ENCODE measurements at regions not wholly inside any gene's neighbourhood (a gene's known extent, or its start where the extent isn't known, plus 50 kb on each side); places are given as distances from the start of the nearest gene placed in this dataset.

DNA sequence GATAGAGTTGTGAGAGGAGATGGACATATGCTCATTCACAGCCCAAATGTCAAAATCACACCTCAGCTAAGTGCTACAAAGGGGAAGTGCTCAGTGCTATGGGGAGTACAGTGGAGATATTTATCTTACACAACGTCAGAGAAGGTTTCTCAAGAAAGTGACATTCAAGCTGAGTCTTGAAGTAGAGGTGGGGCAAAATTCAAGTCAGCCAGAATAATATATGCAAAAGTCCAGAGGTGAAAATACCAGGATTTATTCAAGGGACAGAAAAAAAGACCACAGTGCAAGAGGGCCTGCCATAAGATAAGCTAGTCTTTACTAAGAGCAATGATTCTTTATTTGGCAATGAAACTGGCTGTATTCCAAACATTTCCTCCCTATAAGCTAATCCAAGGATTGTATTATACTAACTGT, 327.8 kb upstream of the PIK3R1 start:
- no peak for DNase-seq
- Mint-ChIP-seq H3K4me3 (no peak overlapping the region), H3K27me3 (no peaks in the 10 kb centered on the region), H3K27ac (no peak overlapping the region), H3K9me3 (no peaks in the 10 kb centered on the region), H3K4me1 (ENCODE audit: low read depth) (no peaks in the 10 kb centered on the region), H3K36me3 (ENCODE audit: low read depth) (no peaks in the 10 kb centered on the region)
- ATAC-seq: no peak
- POLR2A ChIA-PET: no interaction called here
- CTCF ChIA-PET: no interaction called here
- intact Hi-C loops (cut with micrococcal nuclease): no loop called here
- TF ChIP-seq, protein P1, sequence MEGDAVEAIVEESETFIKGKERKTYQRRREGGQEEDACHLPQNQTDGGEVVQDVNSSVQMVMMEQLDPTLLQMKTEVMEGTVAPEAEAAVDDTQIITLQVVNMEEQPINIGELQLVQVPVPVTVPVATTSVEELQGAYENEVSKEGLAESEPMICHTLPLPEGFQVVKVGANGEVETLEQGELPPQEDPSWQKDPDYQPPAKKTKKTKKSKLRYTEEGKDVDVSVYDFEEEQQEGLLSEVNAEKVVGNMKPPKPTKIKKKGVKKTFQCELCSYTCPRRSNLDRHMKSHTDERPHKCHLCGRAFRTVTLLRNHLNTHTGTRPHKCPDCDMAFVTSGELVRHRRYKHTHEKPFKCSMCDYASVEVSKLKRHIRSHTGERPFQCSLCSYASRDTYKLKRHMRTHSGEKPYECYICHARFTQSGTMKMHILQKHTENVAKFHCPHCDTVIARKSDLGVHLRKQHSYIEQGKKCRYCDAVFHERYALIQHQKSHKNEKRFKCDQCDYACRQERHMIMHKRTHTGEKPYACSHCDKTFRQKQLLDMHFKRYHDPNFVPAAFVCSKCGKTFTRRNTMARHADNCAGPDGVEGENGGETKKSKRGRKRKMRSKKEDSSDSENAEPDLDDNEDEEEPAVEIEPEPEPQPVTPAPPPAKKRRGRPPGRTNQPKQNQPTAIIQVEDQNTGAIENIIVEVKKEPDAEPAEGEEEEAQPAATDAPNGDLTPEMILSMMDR (IDR thresholded peaks at IDR 0.05): no peak

DNA sequence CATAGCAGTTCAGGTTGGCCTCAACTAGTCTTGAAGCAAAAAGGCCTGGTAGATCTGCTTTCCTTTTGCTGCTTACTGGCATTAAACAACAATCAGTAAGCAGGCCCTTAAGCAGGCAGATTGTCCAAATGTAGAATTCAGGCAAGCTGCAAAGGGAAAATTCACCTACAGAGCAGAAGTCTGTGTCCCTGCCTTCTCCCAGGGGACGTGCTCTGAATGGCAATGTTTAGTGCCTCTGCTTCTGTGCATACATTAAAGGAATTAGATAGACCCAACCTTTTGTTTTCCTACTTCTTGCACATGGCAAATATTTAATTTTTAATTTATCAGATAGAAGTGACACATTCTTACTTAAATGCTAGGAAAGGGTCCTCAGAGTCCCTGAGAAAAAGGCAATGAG, 328.8 kb upstream of the PIK3R1 start:
- Mint-ChIP-seq H3K4me1 (ENCODE audit: low read depth) (no peaks in the 10 kb centered on the region), H3K4me3 (no peak overlapping the region), H3K27ac (no peak overlapping the region), H3K36me3 (ENCODE audit: low read depth) (no peaks in the 10 kb centered on the region), H3K9me3 (no peaks in the 10 kb centered on the region), H3K27me3 (no peaks in the 10 kb centered on the region)
- ChIA-PET CTCF (no interaction called here), POLR2A (no interaction called here)
- DNase-seq: no peak
- intact Hi-C loops (cut with micrococcal nuclease): no loop called here
- TF ChIP-seq, protein P1 (IDR thresholded peaks at IDR 0.05): no peak
- ATAC-seq: no peak

DNA sequence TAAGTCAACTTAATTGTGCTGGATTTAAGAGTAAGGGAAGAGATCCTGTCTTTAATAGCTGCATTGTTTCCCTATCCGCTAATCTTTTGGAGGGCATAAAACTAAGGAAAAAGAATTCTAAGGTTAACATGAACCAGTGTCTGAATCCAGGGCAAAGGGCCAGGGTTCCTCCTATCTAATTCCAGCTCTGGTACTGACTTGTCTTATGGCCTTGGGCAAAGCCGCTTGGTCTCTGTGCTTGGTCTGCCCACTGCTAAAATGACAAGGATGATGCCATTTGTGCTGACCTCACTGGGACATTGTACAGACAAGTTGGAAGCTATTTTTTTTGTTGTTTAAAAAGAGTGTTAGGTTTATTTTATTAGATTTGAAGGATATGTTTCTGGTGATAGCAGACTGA, 334.7 kb upstream of the PIK3R1 start:
- intact Hi-C loops (cut with micrococcal nuclease): no loop called here
- no peaks in the 10 kb centered on the region for H3K9me3 Mint-ChIP-seq
- no peaks in the 10 kb centered on the region for H3K4me1 Mint-ChIP-seq (ENCODE audit: low read depth)
- DNase-seq: no peak
- H3K36me3 Mint-ChIP-seq (ENCODE audit: low read depth): no peaks in the 10 kb centered on the region
- no peak overlapping the region for H3K4me3 Mint-ChIP-seq
- ChIA-PET POLR2A (no interaction called here), CTCF (no interaction called here)
- no peak for ATAC-seq
- no peak overlapping the region for H3K27ac Mint-ChIP-seq
- peaks cover 3% of the 10 kb centered on the region for H3K27me3 Mint-ChIP-seq
- TF ChIP-seq, protein P1 (IDR thresholded peaks at IDR 0.05): no peak

DNA sequence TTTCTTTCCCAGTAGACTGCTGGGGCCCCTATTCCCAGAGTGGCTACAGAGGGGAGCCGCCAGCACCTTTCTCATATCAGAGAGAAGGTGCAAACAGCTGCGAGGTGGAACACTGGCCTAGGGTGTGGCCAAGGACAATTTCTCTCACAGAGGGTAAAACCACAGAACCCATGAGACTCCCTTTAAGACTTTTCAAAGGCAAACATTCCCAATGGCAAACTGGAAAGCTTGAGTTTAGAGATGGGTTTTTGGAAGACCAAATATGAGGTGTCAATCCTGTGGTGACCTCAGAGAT, 335.1 kb upstream of the PIK3R1 start:
- POLR2A ChIA-PET: no interaction called here
- CTCF ChIA-PET: no interaction called here
- ATAC-seq: no peak

DNA sequence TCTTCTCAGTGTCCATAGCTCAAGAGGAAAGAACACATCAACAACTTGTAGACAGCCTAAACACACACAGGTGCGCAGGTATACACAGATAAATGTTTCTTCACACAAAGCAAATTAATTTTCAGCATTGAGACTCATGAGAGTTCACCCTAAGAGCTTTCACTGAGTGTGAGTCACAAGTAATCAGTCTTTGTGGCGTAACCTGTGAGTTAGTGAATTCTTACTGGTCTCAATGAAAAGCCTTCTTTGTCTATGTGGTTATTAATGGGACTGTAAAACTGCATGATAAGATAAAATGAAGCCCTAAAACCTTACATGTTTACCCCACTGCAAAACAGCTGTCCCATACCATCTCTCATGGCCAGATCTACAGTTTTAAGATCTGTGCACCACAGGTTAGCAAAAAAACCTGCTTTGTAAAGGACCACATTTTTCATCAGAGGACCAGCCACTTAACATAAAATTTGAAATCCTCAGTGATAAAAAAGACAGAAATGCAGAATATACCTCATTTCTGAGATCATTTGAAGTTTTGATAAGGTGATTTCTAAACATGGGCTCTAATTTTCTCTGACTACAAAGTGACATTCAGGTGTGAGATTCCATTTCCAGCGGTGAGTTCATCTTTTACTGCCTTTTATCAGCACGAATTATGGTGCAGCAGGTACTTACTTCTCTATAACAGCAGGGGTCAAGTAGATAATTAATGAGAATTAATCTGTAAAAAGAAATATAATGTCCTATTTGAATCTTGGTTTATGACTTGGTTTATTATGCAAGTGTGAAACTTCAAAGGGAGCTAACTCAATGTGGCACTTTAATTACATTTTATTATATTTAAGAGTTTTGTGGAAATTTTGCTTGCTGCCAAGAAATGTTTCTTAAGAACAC, 335.7 kb upstream of the PIK3R1 start:
- no peak overlapping the region for H3K27ac Mint-ChIP-seq
- CTCF ChIA-PET: no interaction called here
- no peak for ATAC-seq
- no peaks in the 10 kb centered on the region for H3K9me3 Mint-ChIP-seq
- H3K4me3 Mint-ChIP-seq: no peak overlapping the region
- TF ChIP-seq, protein P1 (IDR thresholded peaks at IDR 0.05): no peak
- H3K4me1 Mint-ChIP-seq (ENCODE audit: low read depth): no peaks in the 10 kb centered on the region
- POLR2A ChIA-PET: no interaction called here
- intact Hi-C loops (cut with micrococcal nuclease): no loop called here
- no peak for DNase-seq
- H3K36me3 Mint-ChIP-seq (ENCODE audit: low read depth): no peaks in the 10 kb centered on the region
- H3K27me3 Mint-ChIP-seq: peaks cover 3% of the 10 kb centered on the region

More for the DNA sequence above, 335.1 kb upstream of the PIK3R1 start:
- no peak overlapping the region for H3K4me3 Mint-ChIP-seq
- H3K9me3 Mint-ChIP-seq: no peaks in the 10 kb centered on the region
- H3K4me1 Mint-ChIP-seq (ENCODE audit: low read depth): no peaks in the 10 kb centered on the region
- no peak for DNase-seq
- peaks cover 3% of the 10 kb centered on the region for H3K27me3 Mint-ChIP-seq
- intact Hi-C loops (cut with micrococcal nuclease): no loop called here
- TF ChIP-seq, protein P1 (IDR thresholded peaks at IDR 0.05): no peak
- H3K36me3 Mint-ChIP-seq (ENCODE audit: low read depth): no peaks in the 10 kb centered on the region
- H3K27ac Mint-ChIP-seq: no peak overlapping the region
